ENCODE measurements at regions not wholly inside any gene's neighbourhood (a gene's known extent, or its start where the extent isn't known, plus 50 kb on each side); places are given as distances from the start of the nearest gene placed in this dataset.

GRCh38 chr4:11218692-11219091 is 210.0 kb downstream of the HS3ST1 start:
- TF ChIP-seq ZFX (IDR thresholded peaks at IDR 0.05) (no peak), CTCF (conservative IDR thresholded peaks at IDR 0.05) (no peak)
